Lower leg skin (tissue), 4 donors: ENCODE measurements at regions not wholly inside any gene's neighbourhood (a gene's known extent, or its start where the extent isn't known, plus 50 kb on each side); places are given as distances from the start of the nearest gene placed in this dataset.
"Not testable (repeated sequence)": the region's sequence is repeated elsewhere in the genome, so short reads cannot be mapped to it uniquely, and the experiment has no call there.

Experiments used
- DNase-seq, 2 donors: peaks; one replicate each; pipeline ENCODE4 v3.0.0-alpha.2; 2019; ENCODE audit warnings: low spot score in 2 of 2
- H3K4me3 ChIP-seq: fragments of 200-600 bp; sonication (generic); 2 replicates; pipeline ENCODE4 v1.5.1; 2017; ENCODE audit warnings: mild to moderate bottlenecking, low read depth; ENCODE audit not compliant: poor library complexity, severe bottlenecking
- POLR2A ChIP-seq, 2 donors: fragments of 450-650 bp; IDR thresholded peaks; one replicate each; pipeline ENCODE4 v1.6.1; 2016 to 2017; ENCODE audit warnings: antibody characterized with exemption in 2 of 2, mild to moderate bottlenecking in 1 of 2, moderate library complexity in 1 of 2
- WGBS, 2 donors: methylation state at CpG; one replicate each; pipeline ENCODE4 v1.1.5; 2018; 5-methylcytosine and 5-hydroxymethylcytosine counted together
- intact Hi-C: fragments of 100-400 bp; cut with DNase I; formaldehyde crosslinking; loops from one replicate; pipeline ENCODE4 v1.15.0; 2023; ENCODE audit warnings: low total_unique reads
- TF ChIP-seq, protein P1 (sequence below), 3 donors: fragments of 450-650 bp; IDR thresholded peaks; one replicate each; pipeline ENCODE4 v1.5.1; 2016; ENCODE audit warnings: antibody characterized with exemption in 3 of 3, mild to moderate bottlenecking in 3 of 3, moderate library complexity in 2 of 3

DNA sequence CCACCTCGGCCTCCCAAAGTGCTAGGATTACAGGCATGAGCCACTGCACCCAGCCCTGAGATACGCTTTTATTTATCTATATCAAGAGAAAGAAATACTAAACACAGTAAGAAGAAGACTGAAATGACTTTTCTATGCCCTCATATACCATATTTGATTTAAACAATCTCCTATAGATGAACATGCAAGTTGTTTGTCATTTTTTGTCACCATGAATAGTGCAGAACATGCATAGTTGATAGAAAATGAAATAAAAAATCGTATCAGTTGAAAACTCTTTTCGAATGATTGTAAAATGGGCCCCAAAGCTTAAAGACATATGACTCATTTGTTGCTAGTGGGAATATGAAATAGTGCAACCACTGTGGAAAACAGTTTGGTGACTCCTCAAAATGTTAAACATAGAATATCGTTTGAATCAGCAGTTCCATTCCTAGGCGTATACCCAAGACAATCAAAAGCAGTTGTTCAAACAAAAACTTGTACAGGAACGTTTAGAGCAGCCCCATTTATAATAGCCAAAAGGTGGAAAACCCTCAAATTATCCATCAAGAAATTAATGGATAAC is 61.4 kb upstream of the ANKH start:
- DNase-seq, result no peak
- TF ChIP-seq POLR2A (IDR thresholded peaks at IDR 0.05), result no peak
- TF ChIP-seq, protein P1, sequence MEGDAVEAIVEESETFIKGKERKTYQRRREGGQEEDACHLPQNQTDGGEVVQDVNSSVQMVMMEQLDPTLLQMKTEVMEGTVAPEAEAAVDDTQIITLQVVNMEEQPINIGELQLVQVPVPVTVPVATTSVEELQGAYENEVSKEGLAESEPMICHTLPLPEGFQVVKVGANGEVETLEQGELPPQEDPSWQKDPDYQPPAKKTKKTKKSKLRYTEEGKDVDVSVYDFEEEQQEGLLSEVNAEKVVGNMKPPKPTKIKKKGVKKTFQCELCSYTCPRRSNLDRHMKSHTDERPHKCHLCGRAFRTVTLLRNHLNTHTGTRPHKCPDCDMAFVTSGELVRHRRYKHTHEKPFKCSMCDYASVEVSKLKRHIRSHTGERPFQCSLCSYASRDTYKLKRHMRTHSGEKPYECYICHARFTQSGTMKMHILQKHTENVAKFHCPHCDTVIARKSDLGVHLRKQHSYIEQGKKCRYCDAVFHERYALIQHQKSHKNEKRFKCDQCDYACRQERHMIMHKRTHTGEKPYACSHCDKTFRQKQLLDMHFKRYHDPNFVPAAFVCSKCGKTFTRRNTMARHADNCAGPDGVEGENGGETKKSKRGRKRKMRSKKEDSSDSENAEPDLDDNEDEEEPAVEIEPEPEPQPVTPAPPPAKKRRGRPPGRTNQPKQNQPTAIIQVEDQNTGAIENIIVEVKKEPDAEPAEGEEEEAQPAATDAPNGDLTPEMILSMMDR (IDR thresholded peaks at IDR 0.05), result no peak
- intact Hi-C loops, result no loop called here
- H3K4me3 ChIP-seq, result no peak overlapping the region
- WGBS, 2 donors, result 75 to 76% methylated on average over 7 of the region's 7 CpGs

DNA sequence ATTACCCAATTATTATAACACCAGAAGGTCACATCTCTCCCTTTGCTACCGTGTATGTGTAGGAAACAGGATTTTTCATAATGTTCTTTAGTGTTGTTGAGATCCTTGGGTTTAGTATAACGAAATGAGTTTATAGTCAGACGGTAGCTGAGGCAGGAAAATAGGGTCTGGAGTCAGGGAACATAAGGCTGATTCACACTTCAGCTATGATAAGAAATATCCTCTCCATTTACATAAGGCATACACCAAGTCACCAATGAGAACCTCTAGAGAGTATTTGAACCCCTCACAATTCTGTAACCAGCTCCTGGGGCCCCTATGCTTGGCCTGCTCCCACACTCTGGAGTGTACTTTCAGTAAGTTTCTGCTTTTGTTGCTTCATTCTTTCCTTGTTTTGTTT is 58.9 kb upstream of the ANKH start:
- WGBS, 2 donors, result 90 to 91% methylated on average over 3 of the region's 3 CpGs
- DNase-seq, result no peak
- intact Hi-C loops, result no loop called here
- TF ChIP-seq, protein P1 (IDR thresholded peaks at IDR 0.05), result no peak
- no peak for TF ChIP-seq POLR2A (IDR thresholded peaks at IDR 0.05)
- H3K4me3 ChIP-seq, result no peak overlapping the region

DNA sequence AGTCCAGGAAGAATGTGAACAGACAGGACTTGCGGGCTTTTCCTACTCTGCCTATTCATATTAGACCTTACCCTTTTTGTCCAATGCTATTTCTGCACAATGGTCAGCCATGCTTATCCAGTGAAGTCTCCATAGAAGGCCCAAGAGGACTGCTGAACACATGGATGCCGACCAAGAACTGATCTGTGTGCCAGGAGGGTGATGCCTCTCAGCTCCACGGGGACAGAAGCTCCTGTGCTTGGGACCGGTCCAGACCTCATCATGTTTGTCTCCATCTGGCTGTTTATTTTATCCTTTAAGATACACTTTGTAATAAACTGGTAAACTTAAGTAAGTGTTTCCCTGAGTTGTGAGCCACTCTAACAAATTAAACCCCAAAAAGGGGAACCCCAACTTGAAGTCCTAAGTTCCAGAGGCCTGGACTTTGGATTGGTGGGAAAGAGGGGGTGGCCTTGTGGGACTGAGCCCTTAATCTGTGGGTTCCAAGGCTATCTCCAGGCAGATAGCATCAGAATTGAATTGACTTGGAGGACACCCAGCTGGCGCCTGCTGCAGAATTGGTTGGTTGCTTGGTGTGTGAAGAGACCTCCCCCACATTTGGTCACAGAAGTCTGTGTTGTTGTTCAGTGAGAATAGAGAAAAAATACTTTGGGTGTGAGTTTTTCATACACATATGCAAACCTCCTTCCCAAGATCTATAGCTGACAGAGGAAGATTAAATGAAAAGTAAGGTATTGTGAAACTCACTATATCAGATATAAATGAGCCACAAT is 57.9 kb upstream of the ANKH start:
- intact Hi-C loops, result no loop called here
- TF ChIP-seq, protein P1 (IDR thresholded peaks at IDR 0.05), result no peak
- TF ChIP-seq POLR2A (IDR thresholded peaks at IDR 0.05), result no peak
- 70 to 72% methylated on average over 5 of the region's 5 CpGs for WGBS, 2 donors
- no peak overlapping the region for H3K4me3 ChIP-seq
- DNase-seq, result no peak

DNA sequence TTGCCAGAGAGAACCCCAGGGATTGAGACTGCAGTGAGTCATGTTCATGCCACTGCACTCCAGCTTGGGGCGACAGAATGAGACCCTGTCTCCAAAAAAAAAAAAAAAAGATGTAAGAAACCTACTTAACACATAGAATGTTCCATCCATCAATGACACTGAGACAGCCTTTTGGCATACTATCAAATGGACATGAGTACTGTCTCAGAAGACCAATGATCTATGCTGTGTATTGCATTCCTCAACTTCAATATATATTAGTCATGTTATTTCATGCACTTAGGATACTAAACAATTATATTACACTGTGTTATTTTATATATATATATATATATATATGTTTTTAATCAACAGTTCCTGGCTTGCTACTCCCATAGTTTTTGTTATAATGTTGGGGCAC is 57.1 kb upstream of the ANKH start:
- 70 to 71% methylated on average over 1 of the region's 1 CpG for WGBS, 2 donors
- TF ChIP-seq POLR2A (IDR thresholded peaks at IDR 0.05), result no peak
- TF ChIP-seq, protein P1 (IDR thresholded peaks at IDR 0.05), result no peak
- no peak overlapping the region for H3K4me3 ChIP-seq
- no peak for DNase-seq
- intact Hi-C loops, result no loop called here

DNA sequence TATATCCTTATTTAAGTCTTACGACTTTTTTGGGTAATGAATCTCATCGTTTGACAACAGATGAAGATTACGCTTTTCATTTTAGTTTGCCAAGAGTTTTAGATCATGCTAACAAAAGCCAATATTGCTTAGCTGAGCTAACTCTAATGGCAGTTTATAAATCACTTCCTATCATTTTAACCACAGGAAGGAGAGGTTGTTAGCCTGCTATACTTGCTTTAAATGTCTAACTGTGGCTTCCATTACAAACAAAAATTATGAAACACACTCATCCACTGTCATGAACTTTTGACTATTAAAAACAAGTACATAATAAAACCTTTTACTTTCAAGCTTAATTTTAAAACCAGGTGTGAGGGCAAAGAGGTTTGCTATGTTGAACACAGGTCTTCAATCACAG is 53.7 kb upstream of the ANKH start:
- no peak overlapping the region for H3K4me3 ChIP-seq
- DNase-seq, result no peak
- no peak for TF ChIP-seq POLR2A (IDR thresholded peaks at IDR 0.05)
- TF ChIP-seq, protein P1 (IDR thresholded peaks at IDR 0.05), result no peak
- intact Hi-C loops, result no loop called here
- 65 to 70% methylated on average over 3 of the region's 3 CpGs for WGBS, 2 donors

DNA sequence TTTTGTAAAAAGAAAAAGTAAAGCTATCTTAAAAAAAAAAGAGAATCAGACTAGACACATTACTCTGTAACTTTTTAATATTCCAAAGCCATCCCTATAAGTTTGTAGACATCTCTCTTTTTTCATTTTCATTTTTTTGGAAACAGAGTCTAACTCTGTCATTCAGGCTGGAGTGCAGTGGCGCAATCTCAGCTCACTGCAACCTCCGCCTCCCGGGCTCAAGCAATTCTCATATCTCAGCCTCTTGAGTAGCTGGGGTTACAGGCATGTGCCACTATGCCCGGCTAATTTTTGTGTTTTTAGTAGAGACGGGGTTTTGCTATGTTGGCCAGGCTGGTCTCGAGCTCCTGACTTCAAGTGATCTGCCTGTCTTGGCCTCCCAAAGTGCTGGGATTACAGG is 51.4 kb upstream of the ANKH start:
- DNase-seq, H3K4me3 ChIP-seq, intact Hi-C loops: not testable (repeated sequence)
- WGBS, 2 donors, result 89 to 90% methylated on average over 6 of the region's 6 CpGs
